MCF 10A (cell line): ENCODE measurements at regions not wholly inside any gene's neighbourhood (a gene's known extent, or its start where the extent isn't known, plus 50 kb on each side); places are given as distances from the start of the nearest gene placed in this dataset.

Experiments used
- BruUV-seq: library from RNA; stranded (reverse); fragments of 400-500 nt; replicated peaks from 2 replicates; lab custom pipeline; 2021; lab: Mats Ljungman, UMichigan
- CTCF ChIA-PET: fragments of 300-600 bp; sonication (Branson Sonifier 250); formaldehyde crosslinking; extraction: SDS; loops from one replicate; lab custom pipeline; 2021; ENCODE audit warnings: antibody characterized with exemption, inconsistent platforms; lab: Yijun Ruan, JAX
- POLR2A ChIA-PET: fragments of 300-600, 350-650 bp; sonication (Branson Sonifier 250); formaldehyde crosslinking; extraction: SDS; loops from one replicate; lab custom pipeline; 2020; ENCODE audit warnings: antibody characterized with exemption, inconsistent platforms; lab: Yijun Ruan, JAX
- DNase-seq: peaks from one replicate; pipeline ENCODE4 v3.0.0-alpha.2; 2018; ENCODE audit not compliant: unreplicated experiment
- H3K27ac Mint-ChIP-seq: one replicate; pipeline ENCODE4 v1.8.0; 2022; ENCODE audit warnings: mild to moderate bottlenecking, low read depth, mixed read lengths; ENCODE audit not compliant: unreplicated experiment
- H3K27me3 Mint-ChIP-seq: one replicate; pipeline ENCODE4 v1.8.0; 2022; ENCODE audit warnings: mixed read lengths; ENCODE audit not compliant: insufficient read depth, unreplicated experiment
- H3K36me3 Mint-ChIP-seq: one replicate; pipeline ENCODE4 v1.8.0; 2022; ENCODE audit warnings: mild to moderate bottlenecking, moderate library complexity, mixed read lengths; ENCODE audit not compliant: insufficient read depth, unreplicated experiment
- H3K4me1 Mint-ChIP-seq: one replicate; pipeline ENCODE4 v1.8.0; 2022; ENCODE audit warnings: mixed read lengths; ENCODE audit not compliant: insufficient read depth, unreplicated experiment
- H3K4me3 Mint-ChIP-seq: one replicate; pipeline ENCODE4 v1.8.0; 2022; ENCODE audit warnings: mild to moderate bottlenecking, moderate library complexity, mixed read lengths; ENCODE audit not compliant: unreplicated experiment
- H3K9me3 Mint-ChIP-seq: one replicate; pipeline ENCODE4 v1.8.0; 2022; ENCODE audit warnings: mixed read lengths; ENCODE audit not compliant: unreplicated experiment
- intact Hi-C: fragments of 100-400 bp; cut with micrococcal nuclease; formaldehyde crosslinking; loops from 2 replicates; pipeline ENCODE4 v1.14.1; 2022
- TF ChIP-seq, protein P1 (sequence below): fragments of 200-600 bp; IDR thresholded peaks from one replicate; pipeline ENCODE4 v1.8.0; 2022; ENCODE audit warnings: antibody characterized with exemption, mild to moderate bottlenecking; ENCODE audit not compliant: unreplicated experiment

DNA sequence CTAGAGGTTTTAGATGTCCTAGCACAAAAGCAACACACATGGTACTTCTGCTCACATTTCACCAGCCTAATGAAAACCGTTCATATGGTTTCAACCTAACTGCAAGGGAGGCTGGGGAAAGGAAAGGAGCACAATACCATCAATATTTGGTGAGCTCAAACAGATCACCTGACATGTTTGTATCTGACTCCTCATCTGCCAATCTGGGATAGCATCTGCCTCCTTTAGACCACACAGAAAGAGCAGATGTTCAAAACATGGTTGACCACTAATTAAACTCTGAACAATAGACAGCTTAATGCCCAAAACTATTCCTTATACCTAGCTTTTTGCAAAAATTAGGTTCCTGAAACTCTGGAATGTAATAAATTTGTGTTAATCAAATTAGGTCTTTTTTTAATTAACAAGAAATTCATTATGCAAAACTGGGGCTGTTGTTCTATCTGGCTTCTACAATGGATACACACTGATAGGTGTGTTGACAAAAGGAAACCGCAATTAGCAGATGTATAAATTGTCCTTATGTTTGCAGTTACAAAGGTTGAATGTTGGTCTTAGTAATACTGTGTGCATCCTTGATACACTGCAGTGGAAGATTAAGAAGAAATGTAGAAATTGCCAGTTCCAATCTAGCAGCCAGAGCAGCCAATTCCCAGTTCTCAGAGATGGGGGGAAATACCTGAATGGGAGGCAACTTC lies 89.3 kb downstream of the DUSP6 start:
- H3K36me3 Mint-ChIP-seq, result no peaks in the 10 kb centered on the region
- POLR2A ChIA-PET, result interaction anchor here (0.7 to 0.9 kb wide), 2 partner anchors 18 to 86 kb away, joined by 3 to 4 read pairs; no protein-coding TSS in a partner anchor

GRCh38 chr12:89261982-89262381 lies 90.3 kb downstream of the DUSP6 start:
- Mint-ChIP-seq H3K4me3 (no peak overlapping the region), H3K27ac (no peak overlapping the region), H3K9me3 (no peaks in the 10 kb centered on the region), H3K36me3 (no peaks in the 10 kb centered on the region), H3K27me3 (no peaks in the 10 kb centered on the region), H3K4me1 (no peaks in the 10 kb centered on the region)
- POLR2A ChIA-PET, result interaction anchor here (0.6 to 1.1 kb wide), 3 partner anchors 13 to 96 kb away, joined by 3 to 4 read pairs (median 4); no protein-coding TSS in a partner anchor
- TF ChIP-seq, protein P1, sequence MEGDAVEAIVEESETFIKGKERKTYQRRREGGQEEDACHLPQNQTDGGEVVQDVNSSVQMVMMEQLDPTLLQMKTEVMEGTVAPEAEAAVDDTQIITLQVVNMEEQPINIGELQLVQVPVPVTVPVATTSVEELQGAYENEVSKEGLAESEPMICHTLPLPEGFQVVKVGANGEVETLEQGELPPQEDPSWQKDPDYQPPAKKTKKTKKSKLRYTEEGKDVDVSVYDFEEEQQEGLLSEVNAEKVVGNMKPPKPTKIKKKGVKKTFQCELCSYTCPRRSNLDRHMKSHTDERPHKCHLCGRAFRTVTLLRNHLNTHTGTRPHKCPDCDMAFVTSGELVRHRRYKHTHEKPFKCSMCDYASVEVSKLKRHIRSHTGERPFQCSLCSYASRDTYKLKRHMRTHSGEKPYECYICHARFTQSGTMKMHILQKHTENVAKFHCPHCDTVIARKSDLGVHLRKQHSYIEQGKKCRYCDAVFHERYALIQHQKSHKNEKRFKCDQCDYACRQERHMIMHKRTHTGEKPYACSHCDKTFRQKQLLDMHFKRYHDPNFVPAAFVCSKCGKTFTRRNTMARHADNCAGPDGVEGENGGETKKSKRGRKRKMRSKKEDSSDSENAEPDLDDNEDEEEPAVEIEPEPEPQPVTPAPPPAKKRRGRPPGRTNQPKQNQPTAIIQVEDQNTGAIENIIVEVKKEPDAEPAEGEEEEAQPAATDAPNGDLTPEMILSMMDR, result no peak
- intact Hi-C loops, result no loop called here
- no TSS peak for BruUV-seq
- CTCF ChIA-PET, result interaction anchor here (0.6 kb wide), 1 partner anchor 149 kb away, joined by 3 read pairs; no protein-coding TSS in a partner anchor
- DNase-seq, result no peak

More for the DNA sequence above, 89.3 kb downstream of the DUSP6 start:
- CTCF ChIA-PET, result no interaction called here
- Mint-ChIP-seq H3K9me3 (no peaks in the 10 kb centered on the region), H3K4me3 (no peak overlapping the region), H3K4me1 (no peaks in the 10 kb centered on the region), H3K27ac (no peak overlapping the region), H3K27me3 (no peaks in the 10 kb centered on the region)
- BruUV-seq, result no TSS peak
- no peak for DNase-seq
- TF ChIP-seq, protein P1, result no peak
- intact Hi-C loops, result no loop called here

DNA sequence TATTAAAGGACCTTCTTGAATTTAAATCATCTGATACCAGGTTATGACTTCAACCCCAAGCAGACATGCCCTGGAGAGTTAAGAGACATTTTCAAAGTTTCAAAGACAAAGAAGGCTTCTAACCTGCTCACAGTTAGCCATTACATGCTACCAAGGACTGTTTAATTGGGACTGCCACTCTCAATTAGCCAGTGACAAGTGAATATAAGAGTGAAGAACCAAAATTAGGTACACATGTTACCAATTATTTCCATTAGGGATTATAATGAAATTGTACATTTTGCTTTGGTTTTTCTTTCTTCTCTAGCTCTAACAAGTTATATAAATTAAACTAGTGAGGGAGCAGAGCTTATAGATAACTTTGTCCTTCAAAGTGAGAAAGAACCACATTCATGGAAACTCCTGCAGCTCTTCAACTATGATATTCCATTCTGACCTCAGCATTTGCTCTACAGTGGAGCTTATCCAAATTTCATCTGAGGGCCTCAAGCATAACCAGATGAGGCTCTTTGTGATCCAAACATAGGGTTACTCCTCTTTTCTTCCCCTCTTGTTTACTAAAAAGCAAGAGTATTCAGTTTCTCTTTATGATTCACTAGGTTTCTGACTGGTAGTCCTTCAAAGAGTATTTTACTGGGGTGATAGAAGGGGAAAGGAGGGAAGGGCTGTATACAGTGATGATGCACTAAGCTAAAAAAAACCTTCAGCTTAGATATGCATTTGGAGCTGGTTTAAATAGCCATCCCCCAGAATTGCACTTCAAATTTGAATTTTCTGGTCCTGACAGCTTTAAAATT lies 91.3 kb downstream of the DUSP6 start:
- DNase-seq, result no peak
- ChIA-PET POLR2A (interaction anchor here (0.5 to 1.1 kb wide), 4 partner anchors 9 to 1661 kb away, joined by 3 to 5 read pairs (median 4); no protein-coding TSS in a partner anchor), CTCF (interaction anchor here (0.6 to 1.0 kb wide), 2 partner anchors 10 to 150 kb away, joined by 3 read pairs; no protein-coding TSS in a partner anchor)
- no peaks in the 10 kb centered on the region for H3K36me3 Mint-ChIP-seq
- H3K4me1 Mint-ChIP-seq, result no peaks in the 10 kb centered on the region
- TF ChIP-seq, protein P1, result no peak
- H3K27ac Mint-ChIP-seq, result no peak overlapping the region
- intact Hi-C loops, result no loop called here
- H3K4me3 Mint-ChIP-seq, result no peak overlapping the region
- no peaks in the 10 kb centered on the region for H3K27me3 Mint-ChIP-seq
- H3K9me3 Mint-ChIP-seq, result no peaks in the 10 kb centered on the region
- BruUV-seq, result no TSS peak

DNA sequence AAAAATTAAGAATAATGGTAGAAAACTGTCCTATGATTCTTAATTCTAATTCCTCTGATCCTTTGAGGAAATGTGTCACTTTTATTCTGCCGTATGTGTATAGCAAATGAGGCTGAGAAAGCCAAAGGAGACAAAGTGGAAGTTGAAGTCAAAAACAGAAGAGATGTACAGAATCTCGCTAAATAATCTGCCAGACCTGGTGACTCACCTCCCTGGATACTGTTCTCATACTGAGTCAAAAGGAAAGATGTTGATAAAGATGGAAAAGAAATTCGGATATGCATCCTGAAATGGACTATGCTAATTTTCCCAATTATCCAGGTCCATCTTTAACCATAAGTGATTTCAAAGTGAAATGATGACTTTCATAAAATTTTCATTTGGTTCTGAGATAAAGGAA lies 92.5 kb downstream of the DUSP6 start:
- H3K27me3 Mint-ChIP-seq, result no peaks in the 10 kb centered on the region
- no peaks in the 10 kb centered on the region for H3K9me3 Mint-ChIP-seq
- H3K4me1 Mint-ChIP-seq, result no peaks in the 10 kb centered on the region
- H3K36me3 Mint-ChIP-seq, result no peaks in the 10 kb centered on the region
- no peak for DNase-seq
- BruUV-seq, result no TSS peak
- no peak overlapping the region for H3K27ac Mint-ChIP-seq
- intact Hi-C loops, result no loop called here
- POLR2A ChIA-PET, result no interaction called here
- no peak overlapping the region for H3K4me3 Mint-ChIP-seq
- CTCF ChIA-PET, result no interaction called here
- TF ChIP-seq, protein P1, result no peak
